Activated T-helper 17 cell treated with anti-CD3 and anti-CD28 coated beads, Interleukin-2, amount 50 U/mL, for 72 hours (primary cell): ENCODE measurements at regions not wholly inside any gene's neighbourhood (a gene's known extent, or its start where the extent isn't known, plus 50 kb on each side); places are given as distances from the start of the nearest gene placed in this dataset.
"Not testable (repeated sequence)": the region's sequence is repeated elsewhere in the genome, so short reads cannot be mapped to it uniquely, and the experiment has no call there.

Experiments used
- ATAC-seq: fragments of 150-1000 bp; cut with Tn5 transposase; replicated peaks from 2 replicates; pipeline ENCODE4 v1.10.0; 2021; ENCODE audit warnings: mild to moderate bottlenecking, moderate library complexity
- H3K27ac Mint-ChIP-seq: one replicate; pipeline ENCODE4 v1.8.0; 2022; ENCODE audit warnings: mixed read lengths
- H3K27me3 Mint-ChIP-seq: one replicate; pipeline ENCODE4 v1.8.0; 2022; ENCODE audit warnings: mixed read lengths
- H3K36me3 Mint-ChIP-seq: one replicate; pipeline ENCODE4 v1.8.0; 2022; ENCODE audit warnings: low read depth, mild to moderate bottlenecking, mixed read lengths
- H3K4me1 Mint-ChIP-seq: one replicate; pipeline ENCODE4 v1.8.0; 2022; ENCODE audit warnings: mixed read lengths
- H3K4me3 Mint-ChIP-seq: one replicate; pipeline ENCODE4 v1.8.0; 2022; ENCODE audit warnings: mild to moderate bottlenecking, mixed read lengths
- H3K9me3 Mint-ChIP-seq: one replicate; pipeline ENCODE4 v1.8.0; 2022; ENCODE audit warnings: mixed read lengths

DNA sequence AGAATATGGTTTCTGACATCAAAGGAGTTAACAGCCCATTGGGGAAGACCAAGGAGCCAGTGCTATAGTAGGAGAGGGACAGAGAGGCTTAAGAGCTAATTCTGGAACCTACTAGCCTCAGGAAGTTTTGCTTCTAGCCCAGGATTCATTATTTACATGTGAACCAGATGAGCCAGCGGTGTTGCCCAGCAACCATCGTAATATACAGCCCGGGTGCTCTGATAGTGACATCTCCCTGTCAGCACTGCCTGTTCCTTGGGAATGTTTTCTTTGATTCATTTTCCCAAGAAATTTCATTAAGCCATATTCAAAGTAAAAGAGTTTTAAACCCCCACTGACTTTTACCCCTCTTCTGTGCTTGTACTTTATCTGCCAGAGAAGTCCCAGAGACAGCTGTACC, 217.4 kb upstream of the ADAMTSL1 start:
- Mint-ChIP-seq H3K36me3 (no peaks in the 10 kb centered on the region), H3K27me3 (peaks cover 16% of the 10 kb centered on the region), H3K4me1 (peaks cover 5% of the 10 kb centered on the region), H3K4me3 (no peak overlapping the region), H3K27ac (no peak overlapping the region), H3K9me3 (no peaks in the 10 kb centered on the region)
- no peak for ATAC-seq

DNA sequence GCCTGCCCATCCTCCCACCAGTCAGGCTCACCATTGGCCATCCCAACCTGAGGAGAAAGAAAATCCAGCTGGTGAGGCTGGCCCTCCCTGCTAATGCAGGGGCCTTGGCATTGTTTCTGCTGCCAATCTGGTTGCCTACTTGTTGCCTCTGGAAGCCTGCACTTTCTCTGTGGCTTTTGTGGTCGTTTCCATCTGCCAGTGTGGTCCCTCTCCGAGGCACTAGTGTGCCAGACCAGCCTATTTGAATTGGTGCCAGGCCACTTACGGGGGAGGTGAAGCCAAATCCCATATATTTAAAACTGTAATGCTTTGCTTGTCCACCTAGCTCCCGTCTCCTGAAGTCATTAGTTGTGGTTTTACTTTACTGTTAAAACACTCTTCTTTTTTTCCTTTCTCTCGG, 213.4 kb upstream of the ADAMTSL1 start:
- Mint-ChIP-seq H3K9me3 (no peaks in the 10 kb centered on the region), H3K27ac (no peak overlapping the region), H3K4me3 (no peak overlapping the region), H3K36me3 (no peaks in the 10 kb centered on the region), H3K27me3 (peaks cover 16% of the 10 kb centered on the region), H3K4me1 (peaks cover 5% of the 10 kb centered on the region)
- ATAC-seq, result no peak

DNA sequence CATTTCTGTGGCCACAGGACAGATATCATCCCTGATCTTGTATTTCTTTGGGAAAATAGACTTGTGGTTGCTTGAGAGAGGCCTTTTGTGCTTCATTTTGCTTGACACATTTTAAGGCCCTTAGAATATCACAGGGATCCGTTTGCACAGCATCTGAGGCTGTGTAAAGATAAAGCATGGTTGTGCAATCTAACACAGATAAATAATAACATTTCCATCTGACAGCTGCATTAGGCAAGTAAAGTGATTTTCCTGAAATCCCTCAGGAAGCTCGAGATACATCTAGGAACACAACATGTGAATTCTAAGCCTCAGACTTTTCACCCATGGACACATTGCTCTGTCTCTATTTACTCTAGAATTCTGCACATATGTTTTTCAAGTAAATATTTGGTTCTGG, 212.8 kb upstream of the ADAMTSL1 start:
- Mint-ChIP-seq H3K4me3 (no peak overlapping the region), H3K36me3 (no peaks in the 10 kb centered on the region), H3K4me1 (no peaks in the 10 kb centered on the region), H3K9me3 (no peaks in the 10 kb centered on the region), H3K27ac (no peak overlapping the region), H3K27me3 (peaks cover 11% of the 10 kb centered on the region)
- no peak for ATAC-seq

DNA sequence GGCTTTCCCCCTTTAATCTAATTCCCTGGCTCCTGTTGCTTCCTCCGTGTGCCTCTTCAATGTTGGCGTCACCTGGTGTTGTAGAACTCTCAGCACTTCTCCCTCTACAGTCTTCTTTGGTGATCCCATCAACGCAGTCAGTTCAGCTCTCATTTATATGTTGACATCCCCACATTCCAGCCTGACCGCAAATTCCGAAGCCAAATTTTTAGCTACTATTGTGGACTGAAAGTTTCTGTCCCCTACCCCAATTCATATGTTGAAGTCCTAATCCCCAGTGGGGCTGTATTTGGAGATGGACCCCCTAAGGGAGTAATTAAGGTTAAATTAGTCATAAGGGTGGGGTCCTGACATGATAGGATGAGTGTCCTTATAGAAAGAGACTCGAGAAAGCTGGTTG, 210.6 kb upstream of the ADAMTSL1 start:
- H3K4me1 Mint-ChIP-seq, result no peaks in the 10 kb centered on the region
- H3K36me3 Mint-ChIP-seq, result no peaks in the 10 kb centered on the region
- no peak overlapping the region for H3K27ac Mint-ChIP-seq
- H3K4me3 Mint-ChIP-seq, result no peak overlapping the region
- H3K9me3 Mint-ChIP-seq, result no peaks in the 10 kb centered on the region
- peaks cover 4% of the 10 kb centered on the region for H3K27me3 Mint-ChIP-seq
- no peak for ATAC-seq

DNA sequence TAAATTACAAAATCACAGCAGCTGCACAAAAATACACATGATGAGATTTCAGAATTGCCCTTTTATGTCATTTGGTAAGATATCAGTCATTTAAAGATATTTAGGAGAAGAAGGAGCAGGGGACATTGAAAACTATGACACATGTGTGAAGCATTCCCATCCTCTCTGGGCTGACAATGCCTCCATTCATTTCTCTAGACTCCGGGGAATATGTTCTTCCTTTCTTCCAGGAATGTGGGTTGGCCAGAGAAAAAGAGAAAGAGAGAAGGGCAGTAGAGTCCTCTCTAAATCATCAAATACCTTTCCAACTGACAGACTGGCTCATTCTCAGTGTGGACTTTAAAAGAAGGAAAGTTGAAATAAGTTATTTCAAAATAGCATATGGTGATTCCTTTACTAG, 205.6 kb upstream of the ADAMTSL1 start:
- H3K36me3 Mint-ChIP-seq, result no peaks in the 10 kb centered on the region
- ATAC-seq, result no peak
- H3K27ac Mint-ChIP-seq, result no peak overlapping the region
- H3K27me3 Mint-ChIP-seq, result no peaks in the 10 kb centered on the region
- H3K4me3 Mint-ChIP-seq, result no peak overlapping the region
- H3K9me3 Mint-ChIP-seq, result peaks cover 4% of the 10 kb centered on the region
- H3K4me1 Mint-ChIP-seq, result no peaks in the 10 kb centered on the region

DNA sequence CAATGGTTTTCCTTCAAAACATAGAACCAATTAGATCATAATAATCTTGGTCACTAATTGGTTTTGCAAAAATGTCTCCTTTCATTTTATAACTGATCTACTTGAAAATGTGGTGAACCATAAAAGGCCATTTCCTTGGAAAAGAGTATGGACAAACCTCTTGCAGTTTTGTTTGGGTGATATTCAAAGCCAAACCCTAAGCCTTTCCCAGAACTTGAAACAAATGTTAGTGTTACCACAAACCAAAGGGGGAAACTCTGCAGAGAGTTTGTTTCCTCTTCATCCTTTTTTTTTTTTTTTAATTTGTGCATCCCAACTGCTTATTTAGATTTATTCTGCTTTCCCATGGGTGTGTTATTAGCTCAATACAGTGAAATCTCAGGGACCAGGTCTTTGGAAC, 204.4 kb upstream of the ADAMTSL1 start:
- Mint-ChIP-seq H3K27me3 (peaks cover 4% of the 10 kb centered on the region), H3K36me3 (no peaks in the 10 kb centered on the region), H3K27ac (no peak overlapping the region), H3K9me3 (peaks cover 12% of the 10 kb centered on the region), H3K4me3 (no peak overlapping the region), H3K4me1 (no peaks in the 10 kb centered on the region)
- no peak for ATAC-seq

DNA sequence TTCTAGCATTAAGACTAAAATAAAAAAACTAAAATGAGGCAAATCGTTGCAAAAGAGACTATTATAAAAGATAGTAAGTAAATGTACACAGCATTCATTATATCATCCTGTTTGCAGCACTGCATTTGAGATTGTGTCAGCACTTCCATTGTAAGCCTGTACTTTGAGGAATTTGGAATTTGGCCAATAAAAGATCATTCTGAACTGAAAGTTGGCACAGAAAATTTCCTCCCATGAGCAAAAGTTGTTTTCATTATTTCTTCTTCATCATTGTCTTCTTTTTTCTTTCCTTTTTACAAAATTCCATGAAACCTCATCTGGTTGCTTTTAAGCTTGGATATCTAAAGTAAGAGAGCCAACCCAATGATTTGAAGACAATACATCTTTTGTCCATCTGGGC, 199.3 kb upstream of the ADAMTSL1 start:
- Mint-ChIP-seq H3K27ac (no peak overlapping the region), H3K4me3 (no peak overlapping the region), H3K27me3 (peaks cover 7% of the 10 kb centered on the region), H3K9me3 (peaks cover 35% of the 10 kb centered on the region), H3K36me3 (no peaks in the 10 kb centered on the region), H3K4me1 (no peaks in the 10 kb centered on the region)
- ATAC-seq, result no peak

DNA sequence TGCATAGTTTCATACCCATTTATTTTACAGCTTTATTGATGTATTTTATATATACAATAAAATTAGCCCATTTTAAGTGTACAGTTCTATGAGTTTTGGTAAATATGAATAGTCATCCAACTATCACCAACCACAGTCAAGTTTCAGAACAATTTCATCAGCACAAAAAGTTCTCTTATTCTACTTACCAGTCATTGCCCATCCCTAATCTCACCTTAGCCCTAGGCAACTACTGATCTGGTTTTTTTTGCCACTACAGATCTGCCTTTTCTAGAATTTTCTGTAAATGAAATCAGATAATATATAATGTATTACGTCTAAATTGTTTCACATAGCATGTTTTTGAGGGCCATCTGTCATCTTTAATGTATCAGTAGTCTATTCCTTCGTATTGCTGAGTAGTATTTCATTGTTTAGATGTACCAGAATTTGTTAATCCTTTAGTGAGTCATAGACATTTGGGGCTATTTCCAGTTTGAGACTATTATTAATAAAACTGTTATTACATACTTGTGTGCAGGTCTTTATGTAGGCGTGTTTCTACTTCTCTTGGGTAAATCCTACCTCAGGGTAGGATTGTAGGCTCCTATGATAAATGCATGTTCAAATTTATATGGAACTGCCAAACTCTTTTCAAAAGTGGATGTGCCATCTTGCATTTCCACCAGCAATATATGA, 198.5 kb upstream of the ADAMTSL1 start:
- no peaks in the 10 kb centered on the region for H3K4me1 Mint-ChIP-seq
- H3K9me3 Mint-ChIP-seq, result peaks cover 35% of the 10 kb centered on the region

DNA sequence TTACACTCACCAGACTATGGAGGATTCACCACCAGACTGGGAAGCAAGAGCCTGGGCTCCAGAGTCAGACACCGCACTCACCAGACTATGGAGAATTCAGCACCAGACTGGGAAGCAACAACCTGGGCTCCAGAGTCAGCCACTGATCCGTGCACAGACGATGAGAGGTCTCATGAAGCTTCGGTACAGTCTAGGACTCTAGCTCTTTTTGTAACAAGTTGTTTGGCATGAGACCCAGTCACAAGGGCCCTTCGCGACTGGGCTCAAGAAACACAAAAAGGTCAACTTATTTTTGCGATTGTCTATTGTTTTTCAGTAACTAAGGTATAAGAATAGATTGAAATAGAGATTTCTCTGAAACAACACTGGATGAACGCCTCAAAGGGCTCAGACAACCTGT, 192.7 kb upstream of the ADAMTSL1 start:
- no peak overlapping the region for H3K27ac Mint-ChIP-seq
- no peaks in the 10 kb centered on the region for H3K36me3 Mint-ChIP-seq
- peaks cover 22% of the 10 kb centered on the region for H3K9me3 Mint-ChIP-seq
- ATAC-seq, result no peak
- no peaks in the 10 kb centered on the region for H3K4me1 Mint-ChIP-seq
- no peak overlapping the region for H3K4me3 Mint-ChIP-seq
- H3K27me3 Mint-ChIP-seq, result peaks cover 6% of the 10 kb centered on the region

More for the DNA sequence above, 198.5 kb upstream of the ADAMTSL1 start:
- Mint-ChIP-seq H3K27me3 (peaks cover 7% of the 10 kb centered on the region), H3K4me3 (no peak overlapping the region), H3K36me3 (no peaks in the 10 kb centered on the region), H3K27ac (no peak overlapping the region)
- no peak for ATAC-seq

DNA sequence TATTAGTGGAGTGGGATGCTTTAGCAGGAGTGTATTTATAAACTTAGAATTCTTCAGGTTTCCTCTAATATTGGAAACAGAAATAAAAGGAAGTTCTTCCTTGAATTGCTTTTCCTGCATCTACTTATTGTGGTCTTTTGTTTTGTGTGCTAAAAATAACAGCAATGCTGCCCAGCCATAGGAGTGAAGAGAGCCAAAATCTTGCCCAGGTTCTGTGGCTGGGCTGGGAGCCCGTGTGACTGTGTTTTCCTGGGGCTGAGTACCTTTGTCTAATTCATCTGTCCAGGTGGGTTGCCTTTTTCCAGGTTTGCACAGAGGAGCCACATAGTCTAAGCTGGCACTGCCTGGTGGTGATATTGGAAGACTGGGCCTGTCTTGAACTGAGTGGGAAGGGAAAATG, 179.7 kb upstream of the ADAMTSL1 start:
- H3K27ac Mint-ChIP-seq, result no peak overlapping the region
- H3K4me3 Mint-ChIP-seq, result no peak overlapping the region
- H3K27me3 Mint-ChIP-seq, result no peaks in the 10 kb centered on the region
- no peaks in the 10 kb centered on the region for H3K9me3 Mint-ChIP-seq
- H3K36me3 Mint-ChIP-seq, result no peaks in the 10 kb centered on the region
- H3K4me1 Mint-ChIP-seq, result no peaks in the 10 kb centered on the region
- no peak for ATAC-seq

DNA sequence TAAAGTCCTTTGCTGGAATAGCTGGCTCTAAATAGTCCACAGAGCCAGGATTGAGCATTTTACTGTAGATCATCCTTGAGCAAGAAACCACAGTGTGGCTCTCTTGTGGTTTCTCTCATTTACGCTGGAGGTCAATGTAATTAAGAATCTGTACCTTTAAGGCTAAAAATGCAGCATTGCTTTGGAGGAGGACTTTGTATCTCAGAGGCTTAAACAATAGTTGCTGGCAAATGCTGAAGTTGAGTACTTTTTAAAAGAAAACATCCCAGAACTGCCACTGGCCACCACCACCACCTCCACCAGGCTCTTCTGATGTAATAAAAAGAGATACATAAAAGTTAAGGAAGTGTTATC, 177.3 kb upstream of the ADAMTSL1 start:
- no peaks in the 10 kb centered on the region for H3K27me3 Mint-ChIP-seq
- no peak for ATAC-seq

DNA sequence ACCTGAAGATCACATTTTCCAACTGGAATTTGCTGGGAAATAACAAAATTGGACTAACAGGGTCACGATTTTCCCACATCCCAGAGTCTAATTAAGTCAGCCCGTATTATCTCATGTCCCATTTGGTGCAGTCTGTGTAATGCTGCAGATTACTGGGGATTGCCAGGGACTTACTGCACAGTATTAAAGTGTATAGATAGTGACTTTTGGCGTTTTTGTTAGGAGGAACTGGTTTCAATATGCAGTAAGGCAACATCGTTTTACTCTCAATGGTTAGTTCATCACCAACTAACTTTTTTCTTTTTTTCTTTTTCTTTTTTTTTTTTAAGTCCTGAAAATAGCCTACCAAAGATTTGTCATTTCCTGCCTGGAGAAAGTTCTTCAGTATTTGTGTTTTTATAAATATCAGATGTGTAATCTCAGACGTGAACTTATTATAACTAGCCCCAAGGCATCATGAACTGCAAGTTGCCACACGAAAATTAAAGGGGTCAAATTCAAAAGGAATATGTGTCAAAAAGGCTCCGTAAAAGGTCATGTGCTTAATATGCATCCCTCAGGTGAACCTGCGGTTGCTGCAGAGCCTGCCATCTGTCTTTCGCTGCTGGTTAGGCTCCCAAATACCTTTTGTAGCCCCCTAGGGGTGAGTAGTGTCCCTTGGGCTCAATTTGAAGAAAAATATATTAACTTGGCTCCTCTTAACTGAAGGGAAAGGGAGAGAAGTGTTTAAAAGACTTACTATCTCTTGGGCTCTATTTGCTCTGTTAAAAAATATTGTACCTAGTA, 176.7 kb upstream of the ADAMTSL1 start:
- H3K9me3 Mint-ChIP-seq, result no peaks in the 10 kb centered on the region
- ATAC-seq, result no peak
- H3K4me3 Mint-ChIP-seq, result no peak overlapping the region
- no peaks in the 10 kb centered on the region for H3K27me3 Mint-ChIP-seq
- no peaks in the 10 kb centered on the region for H3K4me1 Mint-ChIP-seq
- H3K27ac Mint-ChIP-seq, result no peak overlapping the region
- H3K36me3 Mint-ChIP-seq, result no peaks in the 10 kb centered on the region

More for the DNA sequence above, 177.3 kb upstream of the ADAMTSL1 start:
- Mint-ChIP-seq H3K4me1 (no peaks in the 10 kb centered on the region), H3K36me3 (no peaks in the 10 kb centered on the region), H3K9me3 (no peaks in the 10 kb centered on the region), H3K27ac (no peak overlapping the region), H3K4me3 (no peak overlapping the region)

DNA sequence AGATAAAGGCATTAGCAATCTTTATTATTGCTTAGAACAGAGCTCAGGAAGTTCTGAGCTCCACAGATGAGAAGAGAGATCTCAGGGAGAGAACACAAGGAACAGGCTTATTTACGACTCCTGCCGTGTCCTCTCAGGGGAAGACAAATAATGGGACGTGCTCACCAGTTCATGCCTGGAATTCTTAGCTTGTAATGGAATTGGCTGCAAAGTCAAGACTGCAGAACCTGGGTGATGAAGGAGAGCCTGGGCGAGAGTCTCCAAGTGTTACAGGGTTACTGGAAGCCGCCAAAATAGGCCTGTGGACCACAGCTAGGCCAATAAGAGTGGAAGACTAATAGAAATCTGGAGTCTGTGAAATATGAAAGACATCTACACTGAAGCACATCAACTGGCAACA, 174.5 kb upstream of the ADAMTSL1 start:
- Mint-ChIP-seq H3K9me3 (no peaks in the 10 kb centered on the region), H3K27ac (no peak overlapping the region), H3K36me3 (no peaks in the 10 kb centered on the region), H3K27me3 (no peaks in the 10 kb centered on the region), H3K4me3 (no peak overlapping the region), H3K4me1 (no peaks in the 10 kb centered on the region)
- no peak for ATAC-seq

DNA sequence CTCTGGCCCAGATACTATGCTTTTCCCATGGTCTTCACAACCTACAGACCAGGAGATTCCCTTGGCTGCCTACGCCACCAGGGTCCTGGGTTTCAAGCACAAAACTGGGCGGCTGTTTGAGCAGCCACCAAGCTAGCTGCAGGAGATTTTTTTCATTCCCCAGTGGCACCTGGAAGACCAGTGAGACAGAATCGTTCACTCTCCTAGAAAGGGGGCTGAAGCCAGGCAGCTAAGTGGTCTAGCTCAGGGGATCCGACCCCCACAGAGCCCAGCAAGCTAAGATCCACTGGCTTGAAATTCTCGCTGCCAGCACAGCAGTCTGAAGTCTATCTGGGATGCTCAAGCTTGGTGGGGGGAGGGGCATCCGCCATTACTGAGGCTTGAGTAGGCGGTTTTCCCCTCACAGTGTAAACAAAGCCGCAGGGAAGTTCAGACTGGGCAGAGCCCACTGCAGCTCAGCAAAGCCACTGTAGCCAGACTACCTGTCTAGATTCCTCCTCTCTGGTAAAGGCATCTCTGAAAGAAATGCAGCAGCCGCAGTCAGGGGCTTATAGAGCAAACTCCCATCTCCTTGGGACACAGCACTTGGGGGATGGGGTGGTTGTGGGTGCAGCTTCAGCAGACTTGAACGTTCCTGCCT, 168.7 kb upstream of the ADAMTSL1 start:
- not testable (repeated sequence) for H3K27me3 Mint-ChIP-seq, ATAC-seq, H3K36me3 Mint-ChIP-seq, H3K4me3 Mint-ChIP-seq, H3K9me3 Mint-ChIP-seq, H3K4me1 Mint-ChIP-seq, H3K27ac Mint-ChIP-seq

DNA sequence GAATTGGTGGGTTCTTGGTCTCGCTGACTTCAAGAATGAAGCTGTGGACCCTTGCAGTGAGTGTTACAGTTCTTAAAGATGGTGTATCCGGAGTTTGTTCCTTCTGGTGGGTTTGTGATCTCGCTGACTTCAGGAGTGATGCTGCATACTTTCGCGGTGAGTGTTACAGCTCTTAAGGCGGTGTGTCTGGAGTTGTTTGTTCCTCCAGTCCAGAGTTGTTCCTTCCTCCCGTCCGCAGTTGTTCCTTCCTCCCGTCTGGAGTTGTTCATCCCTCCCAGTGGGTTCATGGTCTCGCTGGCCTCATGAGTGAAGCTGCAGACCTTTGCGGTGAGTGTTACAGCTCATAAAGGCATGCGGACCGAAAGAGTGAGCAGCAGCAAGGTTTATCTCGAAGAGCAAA, 159.6 kb upstream of the ADAMTSL1 start:
- no peak overlapping the region for H3K27ac Mint-ChIP-seq
- H3K4me3 Mint-ChIP-seq, result no peak overlapping the region
- H3K36me3 Mint-ChIP-seq, result no peaks in the 10 kb centered on the region
- H3K9me3 Mint-ChIP-seq, result no peaks in the 10 kb centered on the region
- no peaks in the 10 kb centered on the region for H3K27me3 Mint-ChIP-seq
- ATAC-seq, result no peak
- no peaks in the 10 kb centered on the region for H3K4me1 Mint-ChIP-seq
